Embryonic facial prominence (tissue), 1 donor: ENCODE measurements at regions not wholly inside any gene's neighbourhood (a gene's known extent, or its start where the extent isn't known, plus 50 kb on each side); places are given as distances from the start of the nearest gene placed in this dataset.
"Not testable (repeated sequence)": the region's sequence is repeated elsewhere in the genome, so short reads cannot be mapped to it uniquely, and the experiment has no call there.

Experiments
- DNase-seq: peaks from one replicate; pipeline ENCODE4 v3.0.0-alpha.2; 2016; ENCODE audit errors: extremely low spot score

- DNase-seq: no peak
Measured at GRCh38 chr14:22492622-22493542, 96.1 kb downstream of the DAD1 start.

GRCh38 chr14:22491683-22492621, 97.1 kb downstream of the DAD1 start:
- DNase-seq: no peak

GRCh38 chr14:22491053-22491452, 98.0 kb downstream of the DAD1 start:
- DNase-seq: not testable (repeated sequence)

GRCh38 chr14:22489957-22490950, 98.8 kb downstream of the DAD1 start:
- no peak for DNase-seq

- DNase-seq: no peak
Measured at GRCh38 chr14:22489244-22489545, 99.8 kb downstream of the DAD1 start.

GRCh38 chr14:22488522-22489243, 100.3 kb downstream of the DAD1 start:
- DNase-seq: no peak

GRCh38 chr14:22487941-22488340, 101.1 kb downstream of the DAD1 start:
- DNase-seq: no peak

- no peak for DNase-seq
Measured at GRCh38 chr14:22487401-22487800, 101.6 kb downstream of the DAD1 start.

- DNase-seq: no peak
Measured at GRCh38 chr14:22486675-22487074, 102.3 kb downstream of the DAD1 start.

GRCh38 chr14:22485649-22486048, 103.4 kb downstream of the DAD1 start:
- no peak for DNase-seq

- no peak for DNase-seq
Measured at GRCh38 chr14:22485178-22485577, 103.8 kb downstream of the DAD1 start.

GRCh38 chr14:22484632-22485031, 104.4 kb downstream of the DAD1 start:
- DNase-seq: no peak

GRCh38 chr14:22483863-22484593, 105.0 kb downstream of the DAD1 start:
- no peak for DNase-seq

GRCh38 chr14:22482782-22483553, 106.1 kb downstream of the DAD1 start:
- DNase-seq: no peak

GRCh38 chr14:22482085-22482694, 106.8 kb downstream of the DAD1 start:
- DNase-seq: no peak

GRCh38 chr14:22481546-22481945, 107.5 kb downstream of the DAD1 start:
- no peak for DNase-seq

- DNase-seq: no peak
Measured at GRCh38 chr14:22479776-22480464, 109.1 kb downstream of the DAD1 start.

- no peak for DNase-seq
Measured at GRCh38 chr14:22479132-22479531, 109.9 kb downstream of the DAD1 start.
